ENCODE measurements at regions not wholly inside any gene's neighbourhood (a gene's known extent, or its start where the extent isn't known, plus 50 kb on each side); places are given as distances from the start of the nearest gene placed in this dataset.

- ChIA-PET POLR2A (no interaction called here), CTCF (no interaction called here)
- TF ChIP-seq, protein P1, sequence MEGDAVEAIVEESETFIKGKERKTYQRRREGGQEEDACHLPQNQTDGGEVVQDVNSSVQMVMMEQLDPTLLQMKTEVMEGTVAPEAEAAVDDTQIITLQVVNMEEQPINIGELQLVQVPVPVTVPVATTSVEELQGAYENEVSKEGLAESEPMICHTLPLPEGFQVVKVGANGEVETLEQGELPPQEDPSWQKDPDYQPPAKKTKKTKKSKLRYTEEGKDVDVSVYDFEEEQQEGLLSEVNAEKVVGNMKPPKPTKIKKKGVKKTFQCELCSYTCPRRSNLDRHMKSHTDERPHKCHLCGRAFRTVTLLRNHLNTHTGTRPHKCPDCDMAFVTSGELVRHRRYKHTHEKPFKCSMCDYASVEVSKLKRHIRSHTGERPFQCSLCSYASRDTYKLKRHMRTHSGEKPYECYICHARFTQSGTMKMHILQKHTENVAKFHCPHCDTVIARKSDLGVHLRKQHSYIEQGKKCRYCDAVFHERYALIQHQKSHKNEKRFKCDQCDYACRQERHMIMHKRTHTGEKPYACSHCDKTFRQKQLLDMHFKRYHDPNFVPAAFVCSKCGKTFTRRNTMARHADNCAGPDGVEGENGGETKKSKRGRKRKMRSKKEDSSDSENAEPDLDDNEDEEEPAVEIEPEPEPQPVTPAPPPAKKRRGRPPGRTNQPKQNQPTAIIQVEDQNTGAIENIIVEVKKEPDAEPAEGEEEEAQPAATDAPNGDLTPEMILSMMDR (IDR thresholded peaks at IDR 0.05; ENCODE audit: insufficient read depth, low read length, missing control alignments), result no peak
- no peak overlapping the region for H3K4me3 ChIP-seq (ENCODE audit: low read depth, low read length)
- no peak for DNase-seq (ENCODE audit: low read depth, low spot score)
Measured at GRCh38 chr10:131739206-131739605, 161.6 kb upstream of the PPP2R2D start.

GRCh38 chr10:131742500-131742951, 158.3 kb upstream of the PPP2R2D start:
- no peak for DNase-seq (ENCODE audit: low read depth, low spot score)
- CTCF ChIA-PET, result no interaction called here
- TF ChIP-seq, protein P1 (IDR thresholded peaks at IDR 0.05; ENCODE audit: insufficient read depth, low read length, missing control alignments), result no peak
- H3K4me3 ChIP-seq (ENCODE audit: low read depth, low read length), result no peak overlapping the region
- POLR2A ChIA-PET, result no interaction called here

DNA sequence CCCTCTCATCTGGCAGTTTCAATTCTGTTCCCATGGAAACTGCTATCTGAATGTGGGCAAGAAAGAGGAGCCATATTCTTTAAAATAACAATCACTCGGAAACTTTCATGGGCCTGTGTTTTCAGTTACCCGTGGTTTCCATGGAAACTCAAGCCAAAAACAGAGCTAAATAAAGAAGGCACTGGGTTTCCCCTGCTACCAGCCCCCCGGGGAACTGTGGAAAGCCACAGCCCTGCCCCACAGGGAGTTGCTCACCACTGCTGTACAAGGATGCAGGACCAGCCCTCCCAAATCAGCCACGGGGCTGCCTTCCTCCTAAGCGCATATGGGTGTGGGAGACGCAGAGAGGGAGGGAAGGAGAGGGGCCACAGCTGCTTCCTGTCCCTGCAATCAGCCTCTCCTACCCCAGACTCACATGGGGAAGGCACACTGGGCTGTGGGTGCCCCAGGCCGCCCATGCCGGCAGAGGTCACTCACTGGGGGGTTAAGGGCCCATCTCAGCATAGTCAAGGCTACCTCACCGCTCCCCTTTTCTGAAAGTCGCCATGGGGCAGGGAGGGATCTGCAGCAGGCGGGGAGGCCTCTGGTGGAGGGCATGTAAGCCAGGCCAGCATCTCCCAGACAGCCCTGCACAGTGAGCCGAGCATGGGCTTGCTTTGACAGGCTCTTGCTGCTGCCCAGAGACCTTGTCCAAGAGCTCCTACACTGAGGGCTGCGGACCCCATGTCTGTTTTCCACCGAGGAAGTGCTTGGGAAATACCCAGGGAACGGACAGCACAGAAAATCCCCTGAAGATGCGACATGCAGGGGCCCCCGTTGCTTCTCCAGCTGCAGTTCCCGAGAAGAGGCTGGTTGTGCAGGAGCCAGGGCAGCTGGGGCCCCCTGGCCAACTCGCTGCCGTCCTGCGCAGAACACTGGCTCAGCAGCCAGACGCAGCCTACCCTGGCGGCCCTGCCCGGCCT, 157.3 kb upstream of the PPP2R2D start:
- CTCF ChIA-PET, result no interaction called here

GRCh38 chr10:131744346-131744745, 156.5 kb upstream of the PPP2R2D start:
- no peak overlapping the region for H3K4me3 ChIP-seq (ENCODE audit: low read depth, low read length)
- TF ChIP-seq, protein P1 (IDR thresholded peaks at IDR 0.05; ENCODE audit: insufficient read depth, low read length, missing control alignments), result no peak
- no peak for DNase-seq (ENCODE audit: low read depth, low spot score)
- ChIA-PET CTCF (no interaction called here), POLR2A (no interaction called here)

More for the DNA sequence above, 157.3 kb upstream of the PPP2R2D start:
- TF ChIP-seq, protein P1 (IDR thresholded peaks at IDR 0.05; ENCODE audit: insufficient read depth, low read length, missing control alignments), result no peak
- no peak overlapping the region for H3K4me3 ChIP-seq (ENCODE audit: low read depth, low read length)
- no peak for DNase-seq (ENCODE audit: low read depth, low spot score)
- POLR2A ChIA-PET, result no interaction called here

- H3K4me3 ChIP-seq (ENCODE audit: low read depth, low read length), result no peak overlapping the region
- ChIA-PET CTCF (no interaction called here), POLR2A (no interaction called here)
- DNase-seq (ENCODE audit: low read depth, low spot score), result no peak
- TF ChIP-seq, protein P1 (IDR thresholded peaks at IDR 0.05; ENCODE audit: insufficient read depth, low read length, missing control alignments), result no peak
Measured at GRCh38 chr10:131745591-131745990, 155.2 kb upstream of the PPP2R2D start.

- ChIA-PET POLR2A (no interaction called here), CTCF (no interaction called here)
- no peak overlapping the region for H3K4me3 ChIP-seq (ENCODE audit: low read depth, low read length)
- no peak for DNase-seq (ENCODE audit: low read depth, low spot score)
- TF ChIP-seq, protein P1 (IDR thresholded peaks at IDR 0.05; ENCODE audit: insufficient read depth, low read length, missing control alignments), result no peak
Measured at GRCh38 chr10:131746241-131746711, 154.5 kb upstream of the PPP2R2D start.
